ENCODE measurements at regions not wholly inside any gene's neighbourhood (a gene's known extent, or its start where the extent isn't known, plus 50 kb on each side); places are given as distances from the start of the nearest gene placed in this dataset.

DNA sequence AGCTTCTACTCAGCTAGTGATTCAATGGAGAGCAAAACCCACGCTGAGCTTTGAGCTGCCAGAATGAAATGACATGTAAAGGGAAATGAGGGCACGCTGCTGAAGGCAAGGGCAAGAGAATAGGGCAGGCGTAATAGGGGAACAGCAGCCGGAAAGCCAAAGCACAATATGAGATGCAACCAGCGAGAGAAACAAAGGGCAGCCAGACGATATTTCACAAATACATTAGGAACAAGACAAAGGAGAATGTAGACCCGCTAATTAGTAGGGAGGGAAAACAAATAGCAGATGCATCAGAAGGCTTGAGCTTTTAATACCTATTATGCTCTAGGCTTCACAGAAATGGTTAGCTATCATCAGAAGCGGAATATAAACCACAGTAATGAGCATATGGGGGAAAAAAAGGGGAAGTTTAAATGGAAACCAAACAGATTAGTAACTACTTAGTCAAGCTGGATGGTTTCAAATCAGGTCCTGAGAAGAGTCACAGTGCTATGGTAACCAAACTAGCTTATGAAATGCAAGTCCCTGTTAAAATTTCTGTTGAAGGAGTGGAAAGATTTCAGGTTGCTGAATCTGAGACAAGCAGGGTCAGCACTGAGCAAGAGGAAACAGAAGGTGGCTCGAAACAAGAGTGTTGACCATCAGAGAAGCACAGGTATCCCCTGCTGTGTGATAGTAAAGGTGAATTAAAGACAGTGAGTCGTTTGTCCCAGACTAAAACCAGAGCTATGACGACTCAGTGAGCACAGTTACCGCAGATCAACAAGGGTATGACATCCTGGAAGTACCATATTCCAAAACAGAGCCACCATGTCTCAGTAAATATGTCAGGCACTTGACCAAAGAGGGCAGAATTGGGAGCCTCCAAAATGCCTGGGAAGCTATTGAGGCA is 496.9 kb upstream of the CELF2 start:
- TF ChIP-seq, protein P1, sequence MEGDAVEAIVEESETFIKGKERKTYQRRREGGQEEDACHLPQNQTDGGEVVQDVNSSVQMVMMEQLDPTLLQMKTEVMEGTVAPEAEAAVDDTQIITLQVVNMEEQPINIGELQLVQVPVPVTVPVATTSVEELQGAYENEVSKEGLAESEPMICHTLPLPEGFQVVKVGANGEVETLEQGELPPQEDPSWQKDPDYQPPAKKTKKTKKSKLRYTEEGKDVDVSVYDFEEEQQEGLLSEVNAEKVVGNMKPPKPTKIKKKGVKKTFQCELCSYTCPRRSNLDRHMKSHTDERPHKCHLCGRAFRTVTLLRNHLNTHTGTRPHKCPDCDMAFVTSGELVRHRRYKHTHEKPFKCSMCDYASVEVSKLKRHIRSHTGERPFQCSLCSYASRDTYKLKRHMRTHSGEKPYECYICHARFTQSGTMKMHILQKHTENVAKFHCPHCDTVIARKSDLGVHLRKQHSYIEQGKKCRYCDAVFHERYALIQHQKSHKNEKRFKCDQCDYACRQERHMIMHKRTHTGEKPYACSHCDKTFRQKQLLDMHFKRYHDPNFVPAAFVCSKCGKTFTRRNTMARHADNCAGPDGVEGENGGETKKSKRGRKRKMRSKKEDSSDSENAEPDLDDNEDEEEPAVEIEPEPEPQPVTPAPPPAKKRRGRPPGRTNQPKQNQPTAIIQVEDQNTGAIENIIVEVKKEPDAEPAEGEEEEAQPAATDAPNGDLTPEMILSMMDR (conservative IDR thresholded peaks at IDR 0.05; ENCODE audit: low read length), result no peak
- no peak for DNase-seq (ENCODE audit: low read depth)
- H3K4me3 ChIP-seq (ENCODE audit: low read length), result no peak overlapping the region

DNA sequence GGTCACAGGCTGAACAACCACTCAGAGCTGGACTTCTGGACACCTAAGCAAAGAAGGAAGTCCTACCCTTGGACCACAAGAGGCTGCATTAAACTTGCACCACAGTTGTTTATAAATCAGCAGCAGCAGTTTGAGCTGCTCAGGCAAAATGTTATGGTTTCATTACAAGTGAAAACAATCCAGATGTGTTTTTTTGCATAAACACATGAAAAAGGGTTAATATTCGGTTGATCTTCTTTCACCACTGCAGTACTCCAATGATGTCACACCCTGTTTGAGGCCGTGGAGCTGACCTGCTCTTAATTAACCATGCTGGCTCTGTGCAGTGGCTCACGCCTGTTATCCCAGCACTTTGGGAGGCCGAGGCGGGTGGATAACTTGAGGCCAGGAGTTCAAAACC is 490.8 kb upstream of the CELF2 start:
- TF ChIP-seq, protein P1 (conservative IDR thresholded peaks at IDR 0.05; ENCODE audit: low read length), result no peak
- DNase-seq (ENCODE audit: low read depth), result no peak
- no peak overlapping the region for H3K4me3 ChIP-seq (ENCODE audit: low read length)

DNA sequence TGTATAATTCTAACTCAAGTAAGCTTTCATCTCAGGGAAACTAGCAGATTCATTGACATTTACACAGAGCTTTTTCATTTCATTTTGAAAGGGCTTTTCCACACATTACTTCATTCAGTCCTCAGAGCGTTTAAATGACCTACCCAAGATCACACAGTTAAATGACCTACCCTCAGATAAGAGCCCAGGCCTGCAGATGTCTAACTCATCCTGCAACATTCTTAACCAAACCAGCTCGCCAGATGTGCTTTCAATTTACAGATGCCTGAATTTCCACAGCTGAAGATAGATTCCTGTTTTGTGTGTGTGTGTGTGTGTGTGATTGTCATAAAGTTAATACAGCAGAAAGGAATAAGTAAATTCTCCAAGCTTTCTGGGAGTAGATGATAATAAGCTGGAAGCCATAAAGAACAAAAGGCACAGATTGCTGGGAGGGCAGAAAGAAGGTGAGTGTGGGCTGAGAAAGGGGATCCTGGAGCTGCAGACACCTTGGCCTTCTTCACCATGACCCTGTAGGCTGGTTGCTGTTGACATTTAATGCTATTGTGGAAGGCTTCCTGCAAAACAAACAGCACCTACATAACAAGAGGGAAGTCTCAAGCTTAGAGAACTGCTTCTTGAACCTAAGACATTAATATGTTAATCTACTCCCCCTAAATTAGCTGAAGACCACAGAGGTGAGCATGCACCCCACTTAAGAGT is 489.7 kb upstream of the CELF2 start:
- TF ChIP-seq, protein P1 (conservative IDR thresholded peaks at IDR 0.05; ENCODE audit: low read length), result no peak
- H3K4me3 ChIP-seq (ENCODE audit: low read length), result no peak overlapping the region

DNA sequence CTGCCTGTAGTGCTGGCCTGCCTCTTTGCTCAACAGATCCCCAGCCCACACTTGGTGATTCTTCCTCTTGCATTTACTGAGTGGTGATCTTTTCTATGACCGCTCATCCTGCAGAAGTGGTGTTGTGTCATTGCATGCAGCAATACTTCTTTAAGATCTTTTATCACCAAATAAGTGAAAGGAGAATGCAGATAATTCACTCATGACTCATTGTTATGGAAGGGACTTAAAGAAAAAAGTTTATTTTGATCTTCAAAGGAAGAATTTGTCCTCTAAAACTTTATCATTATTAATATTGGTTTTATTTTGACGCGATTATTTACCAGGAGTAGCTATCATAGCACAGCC is 489.1 kb upstream of the CELF2 start:
- H3K4me3 ChIP-seq (ENCODE audit: low read length), result no peak overlapping the region
- DNase-seq (ENCODE audit: low read depth), result no peak
- TF ChIP-seq, protein P1 (conservative IDR thresholded peaks at IDR 0.05; ENCODE audit: low read length), result no peak

More for the DNA sequence above, 489.7 kb upstream of the CELF2 start:
- DNase-seq (ENCODE audit: low read depth), result no peak

DNA sequence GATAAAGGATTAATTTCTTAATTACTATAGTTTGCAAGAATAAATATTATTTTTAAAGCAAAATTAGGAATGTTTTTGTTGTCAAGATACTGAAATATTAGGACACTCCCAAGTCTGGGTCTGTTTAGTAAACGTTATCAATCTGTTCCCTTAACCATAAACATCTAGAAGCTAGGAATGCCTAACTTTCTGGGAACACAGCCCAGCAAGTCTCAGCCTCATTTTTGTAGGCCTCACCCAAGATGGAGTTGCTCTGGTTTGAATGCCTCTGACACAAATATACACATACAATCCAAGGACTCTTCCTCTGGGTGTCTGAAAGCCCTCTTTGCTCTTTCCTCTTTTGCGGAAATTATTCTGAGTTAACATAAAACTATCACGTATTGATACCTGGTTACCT is 487.4 kb upstream of the CELF2 start:
- DNase-seq (ENCODE audit: low read depth), result no peak
- no peak overlapping the region for H3K4me3 ChIP-seq (ENCODE audit: low read length)
- TF ChIP-seq, protein P1 (conservative IDR thresholded peaks at IDR 0.05; ENCODE audit: low read length), result no peak

DNA sequence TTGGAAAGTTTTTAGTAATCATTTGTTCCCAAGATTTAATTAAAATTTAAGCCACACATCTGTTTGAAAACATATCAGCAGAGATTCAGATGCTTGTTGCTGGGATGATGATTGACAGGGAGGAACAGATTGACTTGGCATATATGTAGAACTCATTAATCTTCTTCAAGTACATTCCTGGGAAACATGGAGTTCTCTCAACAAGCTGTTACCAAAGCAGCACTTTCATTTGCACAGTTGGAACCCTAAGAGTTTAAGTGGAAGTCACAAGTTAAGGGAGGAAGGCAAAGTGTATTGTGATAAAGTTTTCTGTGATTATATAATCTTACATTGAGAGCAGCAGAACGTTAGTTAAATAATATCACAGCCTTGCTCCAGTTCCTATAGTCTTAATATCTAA is 485.4 kb upstream of the CELF2 start:
- no peak for DNase-seq (ENCODE audit: low read depth)
- TF ChIP-seq, protein P1 (conservative IDR thresholded peaks at IDR 0.05; ENCODE audit: low read length), result no peak
- H3K4me3 ChIP-seq (ENCODE audit: low read length), result no peak overlapping the region

DNA sequence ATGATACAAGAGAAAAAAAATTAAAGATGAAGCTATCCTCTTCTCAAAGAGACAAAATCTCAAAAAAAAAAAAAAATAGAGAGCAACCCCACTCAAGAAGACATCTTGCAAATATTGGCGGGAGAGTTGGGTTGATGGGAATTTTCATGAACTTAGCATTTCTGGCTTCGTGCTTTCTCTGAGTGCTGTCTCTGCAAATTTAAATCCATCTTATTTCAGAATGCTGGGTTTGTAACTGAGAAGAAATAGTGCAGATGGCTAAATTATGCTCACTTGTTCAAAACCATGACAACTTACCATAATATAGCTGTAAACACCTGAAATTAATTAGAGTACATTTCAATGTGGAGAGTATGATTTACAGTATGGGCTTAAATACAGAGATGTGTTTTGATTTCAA is 484.8 kb upstream of the CELF2 start:
- TF ChIP-seq, protein P1 (conservative IDR thresholded peaks at IDR 0.05; ENCODE audit: low read length), result no peak
- no peak overlapping the region for H3K4me3 ChIP-seq (ENCODE audit: low read length)
- DNase-seq (ENCODE audit: low read depth), result no peak

Measured in AG10803 (cell line).